ENCODE measurements at regions not wholly inside any gene's neighbourhood (a gene's known extent, or its start where the extent isn't known, plus 50 kb on each side); places are given as distances from the start of the nearest gene placed in this dataset.

GRCh38 chr1:91091812-91092211 is 70.0 kb upstream of the ZNF644 start:
- no peak for DNase-seq
- no peak for TF ChIP-seq POLR2A (IDR thresholded peaks at IDR 0.05)
- H3K27me3 ChIP-seq: no peaks in the 10 kb centered on the region
- no peaks in the 10 kb centered on the region for H3K4me1 ChIP-seq
- intact Hi-C loops (cut with DNase I): no loop called here
- no peaks in the 10 kb centered on the region for H3K9me3 ChIP-seq
- no peaks in the 10 kb centered on the region for H3K36me3 ChIP-seq
- WGBS, 2 donors: 45 to 67% methylated on average over 7 of the region's 7 CpGs
- H3K4me3 ChIP-seq: no peak overlapping the region
- H3K27ac ChIP-seq: no peak overlapping the region

GRCh38 chr1:91080650-91081049 is 58.8 kb upstream of the ZNF644 start:
- Histone ChIP-seq H3K4me3 (no peak overlapping the region), H3K27me3 (no peaks in the 10 kb centered on the region), H3K36me3 (no peaks in the 10 kb centered on the region), H3K27ac (no peak overlapping the region), H3K9me3 (no peaks in the 10 kb centered on the region), H3K4me1 (no peaks in the 10 kb centered on the region)
- intact Hi-C loops (cut with DNase I): no loop called here
- DNase-seq: no peak
- 59 to 94% methylated on average over 2 to 3 of the region's 3 CpGs for WGBS, 2 donors
- TF ChIP-seq POLR2A (IDR thresholded peaks at IDR 0.05) (no peak), CTCF (IDR thresholded peaks at IDR 0.05) (no peak)

GRCh38 chr1:91078859-91079258 is 57.0 kb upstream of the ZNF644 start:
- WGBS, 2 donors: 87 to 92% methylated on average over 13 of the region's 13 CpGs
- Histone ChIP-seq H3K36me3 (no peaks in the 10 kb centered on the region), H3K4me3 (no peak overlapping the region), H3K27ac (no peak overlapping the region), H3K9me3 (no peaks in the 10 kb centered on the region), H3K4me1 (no peaks in the 10 kb centered on the region), H3K27me3 (no peaks in the 10 kb centered on the region)
- DNase-seq: no peak
- TF ChIP-seq CTCF (IDR thresholded peaks at IDR 0.05) (no peak), POLR2A (IDR thresholded peaks at IDR 0.05) (no peak)
- intact Hi-C loops (cut with DNase I): no loop called here

- no peak overlapping the region for H3K4me3 ChIP-seq
- H3K27me3 ChIP-seq: no peaks in the 10 kb centered on the region
- H3K27ac ChIP-seq: no peak overlapping the region
- H3K9me3 ChIP-seq: no peaks in the 10 kb centered on the region
- H3K36me3 ChIP-seq: no peaks in the 10 kb centered on the region
- intact Hi-C loops (cut with DNase I): no loop called here
- TF ChIP-seq POLR2A (IDR thresholded peaks at IDR 0.05) (no peak), CTCF (IDR thresholded peaks at IDR 0.05) (no peak)
- no peak for DNase-seq
- 100% methylated on average over 1 of the region's 1 CpG for WGBS, 2 donors
- H3K4me1 ChIP-seq: no peaks in the 10 kb centered on the region
Measured at GRCh38 chr1:91076834-91077233, 55.0 kb upstream of the ZNF644 start.

GRCh38 chr1:91075233-91076135 is 53.6 kb upstream of the ZNF644 start:
- Histone ChIP-seq H3K36me3 (no peaks in the 10 kb centered on the region), H3K4me1 (peaks cover 0 to 4% (median 0%) of the 10 kb centered on the region in 3 donors), H3K27ac (no peak overlapping the region), H3K27me3 (no peaks in the 10 kb centered on the region), H3K4me3 (no peak overlapping the region), H3K9me3 (no peaks in the 10 kb centered on the region)
- no peak for DNase-seq
- WGBS, 2 donors: 65 to 68% methylated on average over 11 of the region's 11 CpGs
- no peak for TF ChIP-seq CTCF (IDR thresholded peaks at IDR 0.05)
- no peak for TF ChIP-seq POLR2A (IDR thresholded peaks at IDR 0.05)
- intact Hi-C loops (cut with DNase I): no loop called here

All from esophagus squamous epithelium (tissue), 5 donors.